ENCODE measurements at regions not wholly inside any gene's neighbourhood (a gene's known extent, or its start where the extent isn't known, plus 50 kb on each side); places are given as distances from the start of the nearest gene placed in this dataset.

- DNase-seq (ENCODE audit: low read depth, low spot score), result no peak
- TF ChIP-seq FOXP2 (optimal IDR thresholded peaks at IDR 0.05; ENCODE audit: control extremely low read depth, extremely low read length, insufficient read depth) (no peak), POLR2AphosphoS5 (IDR thresholded peaks at IDR 0.05; ENCODE audit: borderline replicate concordance, low read depth, low read length) (no peak), EZH2 (IDR thresholded peaks at IDR 0.05) (no peak)
- Histone ChIP-seq H3K36me3 (ENCODE audit: insufficient read depth, low read length) (no peaks in the 10 kb centered on the region), H3K4me3 (no peak overlapping the region), H3K9me3 (ENCODE audit: low read depth, low read length) (no peaks in the 10 kb centered on the region), H3K9ac (ENCODE audit: insufficient read length) (no peak overlapping the region), H3K27ac (no peak overlapping the region)
Measured at GRCh38 chr18:24703316-24703715, 242.9 kb downstream of the HRH4 start.

GRCh38 chr18:24704946-24705630 is 244.7 kb downstream of the HRH4 start:
- no peak overlapping the region for H3K4me3 ChIP-seq
- H3K27ac ChIP-seq, result no peak overlapping the region

GRCh38 chr18:24710474-24710873 is 250.0 kb downstream of the HRH4 start:
- no peak overlapping the region for H3K9ac ChIP-seq (ENCODE audit: insufficient read length)
- no peaks in the 10 kb centered on the region for H3K36me3 ChIP-seq (ENCODE audit: insufficient read depth, low read length)
- H3K4me3 ChIP-seq, result no peak overlapping the region
- TF ChIP-seq FOXP2 (optimal IDR thresholded peaks at IDR 0.05; ENCODE audit: control extremely low read depth, extremely low read length, insufficient read depth) (no peak), EZH2 (IDR thresholded peaks at IDR 0.05) (no peak), POLR2AphosphoS5 (IDR thresholded peaks at IDR 0.05; ENCODE audit: borderline replicate concordance, low read depth, low read length) (no peak)
- DNase-seq (ENCODE audit: low read depth, low spot score), result no peak
- no peaks in the 10 kb centered on the region for H3K9me3 ChIP-seq (ENCODE audit: low read depth, low read length)
- H3K27ac ChIP-seq, result no peak overlapping the region

More at GRCh38 chr18:24704946-24705630, 244.7 kb downstream of the HRH4 start:
- Histone ChIP-seq H3K9ac (ENCODE audit: insufficient read length) (no peak overlapping the region), H3K9me3 (ENCODE audit: low read depth, low read length) (no peaks in the 10 kb centered on the region), H3K36me3 (ENCODE audit: insufficient read depth, low read length) (no peaks in the 10 kb centered on the region)
- no peak for TF ChIP-seq FOXP2 (optimal IDR thresholded peaks at IDR 0.05; ENCODE audit: control extremely low read depth, extremely low read length, insufficient read depth)
- TF ChIP-seq EZH2 (IDR thresholded peaks at IDR 0.05), result no peak
- TF ChIP-seq POLR2AphosphoS5 (IDR thresholded peaks at IDR 0.05; ENCODE audit: borderline replicate concordance, low read depth, low read length), result no peak
- DNase-seq (ENCODE audit: low read depth, low spot score), result no peak

- H3K4me3 ChIP-seq, result no peak overlapping the region
- H3K9me3 ChIP-seq (ENCODE audit: low read depth, low read length), result no peaks in the 10 kb centered on the region
- no peak for DNase-seq (ENCODE audit: low read depth, low spot score)
- no peaks in the 10 kb centered on the region for H3K36me3 ChIP-seq (ENCODE audit: insufficient read depth, low read length)
- H3K27ac ChIP-seq, result no peak overlapping the region
- H3K9ac ChIP-seq (ENCODE audit: insufficient read length), result no peak overlapping the region
- no peak for TF ChIP-seq FOXP2 (optimal IDR thresholded peaks at IDR 0.05; ENCODE audit: control extremely low read depth, extremely low read length, insufficient read depth)
- no peak for TF ChIP-seq EZH2 (IDR thresholded peaks at IDR 0.05)
- TF ChIP-seq POLR2AphosphoS5 (IDR thresholded peaks at IDR 0.05; ENCODE audit: borderline replicate concordance, low read depth, low read length), result no peak
Measured at GRCh38 chr18:24719791-24720190, 259.4 kb downstream of the HRH4 start.

- H3K9me3 ChIP-seq (ENCODE audit: low read depth, low read length), result no peaks in the 10 kb centered on the region
- DNase-seq (ENCODE audit: low read depth, low spot score), result no peak
- TF ChIP-seq EZH2 (IDR thresholded peaks at IDR 0.05) (no peak), FOXP2 (optimal IDR thresholded peaks at IDR 0.05; ENCODE audit: control extremely low read depth, extremely low read length, insufficient read depth) (no peak), POLR2AphosphoS5 (IDR thresholded peaks at IDR 0.05; ENCODE audit: borderline replicate concordance, low read depth, low read length) (no peak)
- no peak overlapping the region for H3K27ac ChIP-seq
- H3K9ac ChIP-seq (ENCODE audit: insufficient read length), result no peak overlapping the region
- no peak overlapping the region for H3K4me3 ChIP-seq
- H3K36me3 ChIP-seq (ENCODE audit: insufficient read depth, low read length), result no peaks in the 10 kb centered on the region
Measured at GRCh38 chr18:24721388-24721787, 261.0 kb downstream of the HRH4 start.

- no peak overlapping the region for H3K9ac ChIP-seq (ENCODE audit: insufficient read length)
Measured at GRCh38 chr18:24725644-24726415, 265.4 kb downstream of the HRH4 start.

GRCh38 chr18:24726727-24727492 is 266.5 kb downstream of the HRH4 start:
- no peak overlapping the region for H3K9ac ChIP-seq (ENCODE audit: insufficient read length)
- H3K9me3 ChIP-seq (ENCODE audit: low read depth, low read length), result no peaks in the 10 kb centered on the region
- TF ChIP-seq POLR2AphosphoS5 (IDR thresholded peaks at IDR 0.05; ENCODE audit: borderline replicate concordance, low read depth, low read length) (no peak), EZH2 (IDR thresholded peaks at IDR 0.05) (no peak), FOXP2 (optimal IDR thresholded peaks at IDR 0.05; ENCODE audit: control extremely low read depth, extremely low read length, insufficient read depth) (no peak)
- H3K36me3 ChIP-seq (ENCODE audit: insufficient read depth, low read length), result no peaks in the 10 kb centered on the region
- H3K27ac ChIP-seq, result no peak overlapping the region
- H3K4me3 ChIP-seq, result peak overlapping the region; percentile 42
- DNase-seq (ENCODE audit: low read depth, low spot score), result peak; percentile 56

More at GRCh38 chr18:24725644-24726415, 265.4 kb downstream of the HRH4 start:
- no peaks in the 10 kb centered on the region for H3K36me3 ChIP-seq (ENCODE audit: insufficient read depth, low read length)
- H3K4me3 ChIP-seq, result no peak overlapping the region
- no peak for TF ChIP-seq EZH2 (IDR thresholded peaks at IDR 0.05)
- H3K9me3 ChIP-seq (ENCODE audit: low read depth, low read length), result no peaks in the 10 kb centered on the region
- H3K27ac ChIP-seq, result no peak overlapping the region
- no peak for DNase-seq (ENCODE audit: low read depth, low spot score)

GRCh38 chr18:24727685-24728084 is 267.2 kb downstream of the HRH4 start:
- DNase-seq (ENCODE audit: low read depth, low spot score), result no peak
- H3K36me3 ChIP-seq (ENCODE audit: insufficient read depth, low read length), result no peaks in the 10 kb centered on the region
- H3K4me3 ChIP-seq, result no peak overlapping the region
- no peak for TF ChIP-seq EZH2 (IDR thresholded peaks at IDR 0.05)
- TF ChIP-seq POLR2AphosphoS5 (IDR thresholded peaks at IDR 0.05; ENCODE audit: borderline replicate concordance, low read depth, low read length), result no peak
- no peaks in the 10 kb centered on the region for H3K9me3 ChIP-seq (ENCODE audit: low read depth, low read length)
- H3K27ac ChIP-seq, result no peak overlapping the region
- no peak overlapping the region for H3K9ac ChIP-seq (ENCODE audit: insufficient read length)
